Skeletal muscle tissue (tissue), 3 donors: ENCODE measurements at regions not wholly inside any gene's neighbourhood (a gene's known extent, or its start where the extent isn't known, plus 50 kb on each side); places are given as distances from the start of the nearest gene placed in this dataset.
"Not testable (repeated sequence)": the region's sequence is repeated elsewhere in the genome, so short reads cannot be mapped to it uniquely, and the experiment has no call there.

Experiments used
- H3K27ac ChIP-seq: one replicate; pipeline ENCODE4 v1.7.0; 2013; ENCODE audit warnings: mild to moderate bottlenecking, low read depth, low read length, inconsistent platforms
- H3K27me3 ChIP-seq, 3 donors: one replicate each; pipeline ENCODE4 v1.7.0; 2013; ENCODE audit warnings: low read length in 3 of 3; ENCODE audit not compliant: control insufficient read depth in 3 of 3, insufficient read depth in 3 of 3
- H3K36me3 ChIP-seq, 3 donors: one replicate each; pipeline ENCODE4 v1.7.0; 2013; ENCODE audit warnings: low read length in 3 of 3; ENCODE audit not compliant: control insufficient read depth in 3 of 3, insufficient read depth in 3 of 3
- H3K4me1 ChIP-seq, 3 donors: one replicate each; pipeline ENCODE4 v1.7.0; 2013; ENCODE audit warnings: low read length in 3 of 3, mild to moderate bottlenecking in 3 of 3; ENCODE audit not compliant: control insufficient read depth in 3 of 3, insufficient read depth in 3 of 3
- H3K4me3 ChIP-seq, 3 donors: one replicate each; pipeline ENCODE4 v1.7.0; 2013; ENCODE audit warnings: low read length in 3 of 3
- H3K9ac ChIP-seq, 3 donors: one replicate each; pipeline ENCODE4 v1.7.0; 2013; ENCODE audit warnings: low read length in 3 of 3, mild to moderate bottlenecking in 3 of 3, moderate library complexity in 2 of 3, low read depth in 1 of 3
- H3K9me3 ChIP-seq, 3 donors: one replicate each; pipeline ENCODE4 v1.7.0; 2013; ENCODE audit warnings: low read length in 3 of 3; ENCODE audit not compliant: control insufficient read depth in 3 of 3
- donor health status: Osteomylitis.

GRCh38 chr2:237210763-237211162 lies 125.1 kb downstream of the COPS8 start:
- H3K36me3 ChIP-seq: no peaks in the 10 kb centered on the region
- no peak overlapping the region for H3K27ac ChIP-seq
- peaks cover 2 to 13% (median 12%) of the 10 kb centered on the region in 3 donors for H3K27me3 ChIP-seq
- no peak overlapping the region for H3K4me3 ChIP-seq
- H3K9me3 ChIP-seq: no peaks in the 10 kb centered on the region
- no peak overlapping the region for H3K9ac ChIP-seq
- H3K4me1 ChIP-seq: peaks cover 4 to 29% (median 6%) of the 10 kb centered on the region in 3 donors

DNA sequence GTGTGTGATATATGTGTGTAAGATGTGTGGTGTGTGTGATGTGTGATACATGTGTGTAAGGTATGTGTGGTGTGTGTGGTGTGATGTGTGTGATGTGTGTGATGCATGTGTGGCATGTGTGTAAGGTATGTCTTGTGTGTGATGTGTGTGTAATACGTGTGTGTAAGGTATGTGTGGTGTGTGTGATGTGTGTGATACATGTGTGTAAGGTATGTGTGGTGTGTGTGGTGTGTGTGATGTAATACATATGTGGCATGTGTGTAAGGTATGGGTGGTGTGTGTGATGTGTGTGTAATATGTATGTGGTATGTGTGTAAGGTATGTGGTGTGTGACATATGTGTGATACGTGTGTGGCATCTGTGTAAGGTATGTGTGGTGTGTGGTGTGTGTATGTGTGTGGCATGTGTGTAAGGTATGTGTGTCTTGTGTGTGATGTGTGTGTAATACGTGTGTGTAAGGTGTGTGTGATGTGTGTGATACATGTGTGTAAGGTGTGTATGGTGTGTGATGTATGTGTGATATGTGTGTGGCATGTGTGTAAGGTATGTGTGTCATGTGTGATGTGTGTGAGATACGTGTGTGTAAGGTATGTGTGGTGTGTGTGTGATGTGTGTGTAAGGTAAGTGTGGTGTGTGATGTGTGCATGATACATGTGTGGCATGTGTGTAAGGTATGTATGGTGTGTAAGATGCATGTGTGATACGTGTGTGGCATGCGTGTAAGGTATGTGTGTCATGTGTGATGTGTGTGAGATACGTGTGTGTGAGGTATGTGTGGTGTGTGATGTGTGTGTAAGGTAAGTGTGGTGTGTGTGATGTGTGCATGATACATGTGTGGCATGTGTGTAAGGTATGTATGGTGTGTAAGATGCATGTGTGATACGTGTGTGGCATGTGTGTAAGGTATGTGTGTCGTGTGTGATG lies 126.9 kb downstream of the COPS8 start:
- H3K9me3 ChIP-seq, H3K36me3 ChIP-seq, H3K9ac ChIP-seq, H3K4me3 ChIP-seq: not testable (repeated sequence)
- H3K27me3 ChIP-seq: peaks cover 0 to 13% (median 3%) of the 10 kb centered on the region in 3 donors
- peak overlapping the region; percentile 39 for H3K27ac ChIP-seq
- peaks cover 2 to 24% (median 4%) of the 10 kb centered on the region in 3 donors for H3K4me1 ChIP-seq

DNA sequence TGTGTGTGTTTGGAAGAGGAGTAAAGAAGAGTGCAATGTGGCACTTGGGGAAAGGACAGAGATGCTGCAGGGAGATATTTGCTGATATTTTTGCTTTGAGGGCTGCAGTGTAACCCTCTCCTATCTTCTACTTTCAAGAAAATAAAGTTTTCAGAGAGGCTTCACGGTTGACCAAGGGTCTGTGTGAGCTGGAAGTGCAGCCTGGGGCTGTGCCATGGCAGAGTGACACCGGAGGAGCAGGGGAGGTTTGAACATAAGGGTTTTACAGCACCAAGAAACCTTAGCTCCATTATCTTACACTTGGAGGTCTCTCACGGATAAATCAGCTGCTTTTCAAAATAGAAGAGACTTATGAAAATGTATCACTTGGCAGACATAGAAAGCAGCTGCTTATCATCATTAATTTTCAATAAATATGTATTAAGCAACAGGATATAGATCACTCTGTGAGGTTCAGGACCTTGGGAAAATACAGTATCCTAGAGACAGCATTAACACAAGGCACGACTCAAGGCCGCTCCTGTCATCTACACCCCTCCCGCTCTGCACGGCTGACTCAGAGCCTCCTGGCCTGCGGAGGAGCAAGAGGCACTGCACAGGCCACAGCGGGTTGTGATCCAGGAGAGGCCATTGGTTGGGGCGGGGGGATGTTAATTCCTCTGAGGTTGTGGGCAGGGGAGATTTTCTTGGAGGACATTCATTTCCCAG lies 127.8 kb downstream of the COPS8 start:
- no peak overlapping the region for H3K4me3 ChIP-seq
- no peak overlapping the region for H3K9ac ChIP-seq
- peaks cover 0 to 10% (median 3%) of the 10 kb centered on the region in 3 donors for H3K27me3 ChIP-seq
- H3K36me3 ChIP-seq: no peaks in the 10 kb centered on the region
- peaks cover 0 to 20% (median 4%) of the 10 kb centered on the region in 3 donors for H3K4me1 ChIP-seq
- H3K27ac ChIP-seq: peak overlapping the region; percentile 63
- H3K9me3 ChIP-seq: no peaks in the 10 kb centered on the region

GRCh38 chr2:237214030-237214675 lies 128.5 kb downstream of the COPS8 start:
- Histone ChIP-seq H3K27me3 (peaks cover 0 to 7% (median 3%) of the 10 kb centered on the region in 3 donors), H3K4me1 (peaks cover 0 to 17% (median 4%) of the 10 kb centered on the region in 3 donors), H3K9me3 (no peaks in the 10 kb centered on the region), H3K27ac (peak overlapping the region; percentile 63), H3K9ac (no peak overlapping the region), H3K4me3 (no peak overlapping the region), H3K36me3 (no peaks in the 10 kb centered on the region)

DNA sequence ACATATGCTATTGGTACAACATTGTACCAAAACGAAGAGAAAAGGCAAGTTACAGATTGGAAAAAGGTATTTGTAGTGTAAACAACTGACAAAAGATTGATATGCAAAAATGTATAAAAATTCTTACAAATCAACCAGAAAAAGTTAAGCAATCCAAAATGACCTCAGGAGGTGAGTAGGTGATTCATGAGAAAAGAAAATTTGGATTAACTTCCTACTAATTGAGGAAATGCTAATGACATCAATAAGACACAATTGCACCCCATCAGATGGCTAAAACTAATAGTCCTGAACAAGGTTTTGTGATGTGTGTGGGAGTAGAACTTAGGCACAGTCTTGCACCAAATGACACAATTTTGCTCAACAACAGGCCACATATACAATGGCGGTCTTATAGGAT lies 129.3 kb downstream of the COPS8 start:
- no peaks in the 10 kb centered on the region for H3K36me3 ChIP-seq
- H3K4me1 ChIP-seq: peaks cover 0 to 13% (median 4%) of the 10 kb centered on the region in 3 donors
- H3K27ac ChIP-seq: no peak overlapping the region
- no peaks in the 10 kb centered on the region for H3K9me3 ChIP-seq
- no peak overlapping the region for H3K9ac ChIP-seq
- H3K4me3 ChIP-seq: no peak overlapping the region
- H3K27me3 ChIP-seq: peaks cover 0 to 6% (median 3%) of the 10 kb centered on the region in 3 donors

GRCh38 chr2:237217995-237218616 lies 132.4 kb downstream of the COPS8 start:
- Histone ChIP-seq H3K36me3 (no peaks in the 10 kb centered on the region), H3K4me1 (peaks cover 6 to 14% (median 7%) of the 10 kb centered on the region in 3 donors), H3K9me3 (no peaks in the 10 kb centered on the region), H3K4me3 (no peak overlapping the region), H3K9ac (no peak overlapping the region), H3K27ac (peak overlapping the region; percentile 51), H3K27me3 (peaks cover 0 to 3% (median 0%) of the 10 kb centered on the region in 3 donors)

- Histone ChIP-seq H3K9ac (no peak overlapping the region), H3K4me3 (no peak overlapping the region), H3K36me3 (no peaks in the 10 kb centered on the region), H3K27me3 (peaks cover 0 to 3% (median 0%) of the 10 kb centered on the region in 3 donors), H3K27ac (peak overlapping the region; percentile 51), H3K4me1 (peaks cover 6 to 16% (median 12%) of the 10 kb centered on the region in 3 donors), H3K9me3 (no peaks in the 10 kb centered on the region)
Observed at GRCh38 chr2:237218756-237219155, 133.1 kb downstream of the COPS8 start.

DNA sequence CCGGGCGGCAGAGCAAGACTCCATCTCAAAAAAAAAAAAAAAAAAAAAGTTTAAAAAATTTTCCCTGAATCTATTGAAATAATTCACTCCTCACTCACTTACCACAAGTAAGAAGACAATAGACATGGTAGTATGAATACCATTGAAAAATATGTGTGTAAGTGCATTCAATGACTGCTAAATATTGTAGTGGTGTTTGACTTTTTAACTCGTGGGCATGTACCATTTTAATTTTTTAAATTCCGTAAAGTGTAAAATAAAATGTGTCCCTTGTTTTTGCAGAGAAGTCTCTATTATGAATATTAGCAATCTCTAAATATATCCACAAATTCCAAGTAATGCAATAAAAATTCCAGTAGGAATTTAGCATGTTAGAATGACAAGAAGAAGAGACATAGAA lies 134.1 kb downstream of the COPS8 start:
- H3K36me3 ChIP-seq: no peaks in the 10 kb centered on the region
- peaks cover 6 to 17% (median 12%) of the 10 kb centered on the region in 3 donors for H3K4me1 ChIP-seq
- no peak overlapping the region for H3K9ac ChIP-seq
- peaks cover 0 to 3% (median 0%) of the 10 kb centered on the region in 3 donors for H3K27me3 ChIP-seq
- no peaks in the 10 kb centered on the region for H3K9me3 ChIP-seq
- no peak overlapping the region for H3K4me3 ChIP-seq
- no peak overlapping the region for H3K27ac ChIP-seq

DNA sequence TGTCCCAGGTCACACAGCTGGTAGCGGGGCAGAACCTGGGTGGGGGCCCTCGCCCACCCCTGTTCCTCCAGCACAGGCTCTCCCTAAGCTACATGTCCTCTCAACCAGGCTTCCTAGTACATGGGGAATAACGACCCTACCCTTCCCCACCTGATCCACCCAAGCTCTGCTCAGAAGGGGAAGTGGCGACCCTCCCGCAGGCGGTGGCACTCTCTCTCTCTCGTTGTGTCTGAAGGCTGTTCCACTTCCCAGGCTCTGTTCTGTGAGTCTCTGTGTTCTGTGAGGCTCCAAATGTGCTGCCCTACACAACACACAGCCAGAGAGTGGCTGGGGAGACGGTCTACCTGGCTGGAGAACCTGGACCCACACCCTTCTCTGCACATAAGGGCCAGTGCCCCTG lies 135.8 kb downstream of the COPS8 start:
- peaks cover 0 to 3% (median 0%) of the 10 kb centered on the region in 3 donors for H3K27me3 ChIP-seq
- no peak overlapping the region for H3K4me3 ChIP-seq
- H3K4me1 ChIP-seq: peaks cover 6 to 17% (median 12%) of the 10 kb centered on the region in 3 donors
- no peaks in the 10 kb centered on the region for H3K9me3 ChIP-seq
- no peaks in the 10 kb centered on the region for H3K36me3 ChIP-seq
- H3K27ac ChIP-seq: no peak overlapping the region
- no peak overlapping the region for H3K9ac ChIP-seq
